Astrocyte (in vitro differentiated cells and primary cell): ENCODE measurements at regions not wholly inside any gene's neighbourhood (a gene's known extent, or its start where the extent isn't known, plus 50 kb on each side); places are given as distances from the start of the nearest gene placed in this dataset.

Experiments
- DNase-seq: peaks from one replicate; pipeline ENCODE4 v3.0.0-alpha.2; 2010; ENCODE audit warnings: low read depth
- FAIRE-seq: peaks from 2 replicates; lab custom pipeline; 2011; peaks lifted over from hg19 to GRCh38; lab: Jason Lieb, UNC
- H2AFZ ChIP-seq: 2 replicates; pipeline ENCODE4 v1.6.0; 2012; ENCODE audit warnings: low read depth, low read length, inconsistent platforms
- H3K27ac ChIP-seq: 2 replicates; pipeline ENCODE4 v1.5.1; 2011; ENCODE audit warnings: low read depth, low read length, inconsistent platforms
- H3K27me3 ChIP-seq: 2 replicates; pipeline ENCODE4 v1.6.0; 2011; ENCODE audit warnings: low read length, inconsistent platforms; ENCODE audit not compliant: insufficient read depth
- H3K36me3 ChIP-seq: 2 replicates; pipeline ENCODE4 v1.5.1; 2011; ENCODE audit warnings: low read length, inconsistent platforms; ENCODE audit not compliant: insufficient read depth
- H3K4me1 ChIP-seq: 2 replicates; pipeline ENCODE4 v1.5.1; 2011; ENCODE audit warnings: low read length, inconsistent platforms; ENCODE audit not compliant: insufficient read depth
- H3K4me2 ChIP-seq: 2 replicates; pipeline ENCODE4 v1.6.0; 2012; ENCODE audit warnings: low read length, inconsistent platforms
- H3K4me3 ChIP-seq: 2 replicates; pipeline ENCODE4 v1.5.1; 2011; ENCODE audit warnings: low read depth, mild to moderate bottlenecking, low read length, inconsistent platforms; ENCODE audit not compliant: insufficient read depth
- H3K79me2 ChIP-seq: 2 replicates; pipeline ENCODE4 v1.6.0; 2012; ENCODE audit warnings: mild to moderate bottlenecking, low read length, inconsistent platforms; ENCODE audit not compliant: insufficient read depth
- H3K9ac ChIP-seq: 2 replicates; pipeline ENCODE4 v1.6.0; 2012; ENCODE audit warnings: mild to moderate bottlenecking, low read length, inconsistent platforms
- H3K9me3 ChIP-seq: 2 replicates; pipeline ENCODE4 v1.5.1; 2012; ENCODE audit warnings: low read depth, mild to moderate bottlenecking, low read length, inconsistent platforms; ENCODE audit not compliant: insufficient read depth
- H4K20me1 ChIP-seq: 2 replicates; pipeline ENCODE4 v1.6.0; 2012; ENCODE audit warnings: low read length, inconsistent platforms; ENCODE audit not compliant: insufficient read depth
- H3K27ac Mint-ChIP-seq: one replicate; pipeline ENCODE4 v1.8.0; 2021; ENCODE audit warnings: mild to moderate bottlenecking, mixed read lengths; ENCODE audit not compliant: unreplicated experiment
- H3K27me3 Mint-ChIP-seq: one replicate; pipeline ENCODE4 v1.8.0; 2021; ENCODE audit warnings: low read depth, mixed read lengths; ENCODE audit not compliant: unreplicated experiment
- H3K36me3 Mint-ChIP-seq: one replicate; pipeline ENCODE4 v1.8.0; 2021; ENCODE audit warnings: low read depth, mixed read lengths; ENCODE audit not compliant: unreplicated experiment
- H3K4me1 Mint-ChIP-seq: one replicate; pipeline ENCODE4 v1.8.0; 2021; ENCODE audit warnings: low read depth, mixed read lengths; ENCODE audit not compliant: unreplicated experiment
- H3K4me3 Mint-ChIP-seq: one replicate; pipeline ENCODE4 v1.8.0; 2021; ENCODE audit warnings: mild to moderate bottlenecking, moderate library complexity, mixed read lengths; ENCODE audit not compliant: unreplicated experiment
- H3K9me3 Mint-ChIP-seq: one replicate; pipeline ENCODE4 v1.8.0; 2021; ENCODE audit warnings: mild to moderate bottlenecking, mixed read lengths; ENCODE audit not compliant: unreplicated experiment
- CTCF ChIP-seq: IDR thresholded peaks from 2 replicates; pipeline ENCODE4 v1.5.1; 2011; ENCODE audit warnings: low read depth, mild to moderate bottlenecking, inconsistent platforms, low read length, moderate library complexity; ENCODE audit not compliant: insufficient read depth
- EZH2 ChIP-seq: IDR thresholded peaks from 2 replicates; pipeline ENCODE4 v1.6.1; 2012; ENCODE audit warnings: mild to moderate bottlenecking, low read length, inconsistent platforms; ENCODE audit not compliant: insufficient read depth

GRCh38 chr2:106280224-106280623 lies 86.1 kb upstream of the UXS1 start:
- no peak overlapping the region for H3K9ac ChIP-seq
- no peaks in the 10 kb centered on the region for H3K36me3 Mint-ChIP-seq
- H3K9me3 Mint-ChIP-seq, result no peaks in the 10 kb centered on the region
- FAIRE-seq (no peak), DNase-seq (no peak)
- H3K4me2 ChIP-seq, result no peak overlapping the region
- H2AFZ ChIP-seq, result no peak overlapping the region
- peaks cover 5% of the 10 kb centered on the region for H3K4me1 Mint-ChIP-seq
- no peaks in the 10 kb centered on the region for H4K20me1 ChIP-seq
- H3K4me1 ChIP-seq, result no peaks in the 10 kb centered on the region
- no peaks in the 10 kb centered on the region for H3K27me3 ChIP-seq
- H3K27ac Mint-ChIP-seq, result no peak overlapping the region
- no peak overlapping the region for H3K4me3 Mint-ChIP-seq
- no peaks in the 10 kb centered on the region for H3K9me3 ChIP-seq
- no peak for TF ChIP-seq CTCF
- TF ChIP-seq EZH2, result no peak
- no peak overlapping the region for H3K27ac ChIP-seq
- no peak overlapping the region for H3K4me3 ChIP-seq
- H3K79me2 ChIP-seq, result no peaks in the 10 kb centered on the region
- no peaks in the 10 kb centered on the region for H3K36me3 ChIP-seq
- H3K27me3 Mint-ChIP-seq, result peaks cover 17% of the 10 kb centered on the region

- Histone ChIP-seq H2AFZ (no peak overlapping the region), H3K4me2 (no peak overlapping the region)
Observed at GRCh38 chr2:106278112-106278876, 84.2 kb upstream of the UXS1 start.

DNA sequence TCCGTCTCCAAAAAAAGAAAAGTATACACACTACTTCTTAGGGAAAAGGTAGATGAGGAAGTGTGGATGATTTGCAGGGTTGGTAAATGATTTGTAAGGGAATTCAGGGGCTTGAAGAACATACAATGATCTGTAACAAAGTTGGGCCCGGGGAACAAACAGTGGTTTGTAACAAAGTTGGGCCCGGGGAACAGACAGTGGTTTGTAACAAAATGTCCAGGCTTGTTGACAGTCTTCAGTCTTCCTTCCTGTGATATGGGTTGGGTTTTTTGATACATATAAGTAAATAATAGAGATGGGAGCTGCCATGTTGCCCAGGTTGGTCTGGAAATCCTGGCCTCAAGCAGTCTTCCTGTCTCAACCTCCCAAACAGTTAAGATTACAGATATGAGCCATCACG lies 83.3 kb upstream of the UXS1 start:
- H3K4me1 Mint-ChIP-seq, result peaks cover 5% of the 10 kb centered on the region
- no peak for FAIRE-seq
- no peak overlapping the region for H3K4me2 ChIP-seq
- DNase-seq, result no peak
- no peak for TF ChIP-seq EZH2
- no peak for TF ChIP-seq CTCF
- no peak overlapping the region for H3K4me3 ChIP-seq
- no peak overlapping the region for H3K9ac ChIP-seq
- no peak overlapping the region for H3K27ac ChIP-seq
- H4K20me1 ChIP-seq, result no peaks in the 10 kb centered on the region
- no peak overlapping the region for H3K4me3 Mint-ChIP-seq
- H2AFZ ChIP-seq, result no peak overlapping the region
- H3K9me3 Mint-ChIP-seq, result peaks cover 6% of the 10 kb centered on the region
- H3K9me3 ChIP-seq, result no peaks in the 10 kb centered on the region
- H3K79me2 ChIP-seq, result no peaks in the 10 kb centered on the region
- H3K27ac Mint-ChIP-seq, result no peak overlapping the region
- H3K36me3 ChIP-seq, result no peaks in the 10 kb centered on the region
- H3K4me1 ChIP-seq, result no peaks in the 10 kb centered on the region
- H3K27me3 ChIP-seq, result no peaks in the 10 kb centered on the region
- no peaks in the 10 kb centered on the region for H3K27me3 Mint-ChIP-seq
- H3K36me3 Mint-ChIP-seq, result no peaks in the 10 kb centered on the region

More at GRCh38 chr2:106278112-106278876, 84.2 kb upstream of the UXS1 start:
- H3K36me3 ChIP-seq, result no peaks in the 10 kb centered on the region
- H3K4me3 ChIP-seq, result no peak overlapping the region
- H3K36me3 Mint-ChIP-seq, result no peaks in the 10 kb centered on the region
- DNase-seq (no peak), FAIRE-seq (no peak)
- H4K20me1 ChIP-seq, result no peaks in the 10 kb centered on the region
- no peaks in the 10 kb centered on the region for H3K79me2 ChIP-seq
- no peak overlapping the region for H3K4me3 Mint-ChIP-seq
- H3K9me3 ChIP-seq, result no peaks in the 10 kb centered on the region
- peaks cover 5% of the 10 kb centered on the region for H3K4me1 Mint-ChIP-seq
- no peaks in the 10 kb centered on the region for H3K4me1 ChIP-seq
- TF ChIP-seq EZH2, result no peak
- no peak overlapping the region for H3K9ac ChIP-seq
- H3K27me3 ChIP-seq, result no peaks in the 10 kb centered on the region
- H3K27ac ChIP-seq, result no peak overlapping the region
- no peak overlapping the region for H3K27ac Mint-ChIP-seq
- H3K9me3 Mint-ChIP-seq, result peaks cover 3% of the 10 kb centered on the region
- peaks cover 7% of the 10 kb centered on the region for H3K27me3 Mint-ChIP-seq
